ENCODE measurements at regions not wholly inside any gene's neighbourhood (a gene's known extent, or its start where the extent isn't known, plus 50 kb on each side); places are given as distances from the start of the nearest gene placed in this dataset.
"Not testable (repeated sequence)": the region's sequence is repeated elsewhere in the genome, so short reads cannot be mapped to it uniquely, and the experiment has no call there.

DNA sequence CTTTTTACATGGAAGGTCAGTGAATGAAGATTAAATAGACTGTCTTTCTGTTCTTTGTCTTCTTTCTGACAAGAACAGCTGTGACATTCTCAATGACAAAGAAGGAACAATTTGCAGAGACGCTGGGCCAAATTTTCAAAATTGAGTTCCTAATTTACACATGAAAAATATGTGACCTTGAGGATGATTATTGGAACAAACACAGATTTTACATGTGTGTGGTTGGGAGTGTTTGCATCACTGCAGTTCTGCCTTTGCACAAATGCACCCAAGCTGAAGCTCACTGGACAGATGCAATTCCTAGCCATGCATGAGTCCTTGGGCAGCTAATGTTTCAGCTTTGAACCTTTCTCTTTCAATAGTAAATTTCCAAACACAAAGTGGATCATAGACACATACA is 350.8 kb downstream of the QKI start:
- DNase-seq (ENCODE audit: low spot score) = no peak

DNA sequence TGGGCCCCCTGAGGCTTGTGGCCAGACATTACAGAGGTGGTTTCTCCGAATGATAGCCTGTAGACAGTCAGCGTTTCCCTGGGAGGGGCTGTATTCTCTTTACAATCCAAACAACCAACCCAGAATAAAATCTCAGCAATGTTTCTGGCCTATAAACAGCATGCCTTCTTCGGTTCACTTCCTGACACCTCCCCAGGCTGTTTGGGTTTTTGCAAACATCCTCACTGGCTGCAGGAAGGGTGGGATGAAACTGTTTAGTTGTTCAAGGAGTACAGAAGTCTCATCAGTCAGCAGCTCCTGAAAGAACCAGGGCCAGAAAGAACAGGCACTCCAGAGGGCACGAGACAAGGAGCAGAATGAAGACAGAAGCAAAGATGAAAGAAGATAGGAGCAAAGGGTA is 350.0 kb downstream of the QKI start:
- DNase-seq (ENCODE audit: low spot score) = no peak

DNA sequence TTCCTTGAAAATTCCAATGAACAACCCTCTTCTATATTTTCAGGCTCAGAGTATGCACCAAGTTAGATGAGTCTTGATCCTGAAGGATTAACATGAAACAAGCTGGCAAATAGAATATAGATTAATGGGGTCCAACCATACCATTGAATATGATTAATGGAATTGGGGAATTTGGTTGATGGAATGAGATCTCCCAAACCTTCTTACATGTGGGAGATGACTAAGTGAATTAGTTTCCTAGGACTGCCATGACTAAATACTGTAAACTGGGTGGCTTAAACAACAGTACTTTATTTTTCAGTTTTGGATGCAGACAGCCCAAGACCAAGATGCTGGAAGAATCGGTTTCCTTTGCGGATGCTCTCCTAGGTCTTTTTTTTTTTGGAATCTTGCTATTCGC is 347.0 kb downstream of the QKI start:
- no peak for DNase-seq (ENCODE audit: low spot score)

DNA sequence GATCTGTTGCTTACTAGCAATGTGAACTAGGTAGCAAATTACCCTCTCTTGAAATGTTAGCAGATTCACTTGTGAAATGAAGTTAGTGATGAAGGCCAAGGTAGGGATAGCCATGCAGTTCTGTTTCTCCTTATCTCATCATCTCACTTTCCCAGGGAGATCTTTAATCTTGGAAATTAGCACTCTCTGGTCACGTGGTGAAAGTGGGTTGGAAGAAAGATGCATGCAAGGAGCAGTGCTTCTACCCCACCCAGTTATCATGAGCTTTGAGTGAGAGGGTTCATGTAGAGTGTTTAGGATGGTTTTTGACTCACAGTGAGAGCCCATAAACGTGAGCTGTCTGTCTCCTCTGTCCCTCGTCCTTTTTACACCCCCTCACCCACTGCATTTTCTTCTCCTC is 346.3 kb downstream of the QKI start:
- no peak for DNase-seq (ENCODE audit: low spot score)

DNA sequence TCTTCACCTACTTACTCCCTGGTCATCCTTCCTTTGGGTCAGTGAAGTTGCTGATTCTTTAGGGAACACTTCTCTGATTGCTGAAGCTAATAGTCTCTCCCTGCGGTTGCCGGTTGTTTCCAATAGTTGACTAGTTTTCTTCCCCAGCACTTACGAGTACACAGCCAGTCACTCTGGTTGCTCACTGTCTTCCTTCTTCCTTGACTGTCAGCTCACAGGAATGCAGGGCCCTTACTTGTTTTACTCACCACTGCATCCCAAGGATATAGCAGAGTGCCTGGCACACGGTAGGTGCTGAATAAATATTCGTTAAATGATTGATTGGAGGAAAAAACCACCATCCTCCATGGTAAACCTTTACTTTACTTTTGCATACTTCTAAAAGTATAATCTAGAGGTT is 345.0 kb downstream of the QKI start:
- no peak for DNase-seq (ENCODE audit: low spot score)

DNA sequence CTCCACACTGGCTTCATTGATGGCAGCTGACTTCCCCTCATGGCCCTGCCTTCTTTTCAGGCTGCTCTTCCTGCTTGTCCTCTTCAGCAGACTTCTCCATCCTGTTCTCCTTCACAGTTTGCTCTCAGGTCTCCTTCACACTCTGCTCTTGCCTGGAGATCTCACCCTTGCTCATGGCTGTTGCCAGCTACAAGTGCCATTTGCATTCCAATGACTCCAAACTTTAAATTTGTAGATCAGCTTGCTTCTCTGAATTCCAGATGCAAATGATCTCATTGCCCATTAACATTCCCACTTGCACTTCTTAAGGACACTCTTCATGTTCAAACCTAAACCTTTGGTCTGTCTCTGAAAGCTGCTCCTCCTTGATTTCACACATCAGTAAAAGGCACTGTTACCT is 343.0 kb downstream of the QKI start:
- no peak for DNase-seq (ENCODE audit: low spot score)

DNA sequence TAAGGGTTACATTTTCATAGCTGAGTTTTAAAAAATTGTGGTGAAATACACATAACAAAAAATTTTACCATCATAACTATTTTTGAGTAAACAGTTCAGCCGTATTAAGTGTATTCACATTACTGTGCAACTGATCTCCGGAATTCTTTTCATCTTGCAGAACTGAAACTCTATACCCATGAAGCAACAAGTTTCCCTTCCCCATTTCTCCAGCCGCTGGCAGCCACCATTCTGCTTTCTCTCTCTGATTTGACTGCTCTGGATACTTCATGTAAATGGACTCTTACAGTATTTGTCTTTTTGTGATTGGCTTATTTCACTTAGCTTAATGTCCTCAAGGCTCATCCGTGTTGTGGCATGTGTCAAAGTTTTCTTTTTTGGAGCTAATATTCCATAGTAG is 341.6 kb downstream of the QKI start:
- DNase-seq (ENCODE audit: low spot score) = no peak

DNA sequence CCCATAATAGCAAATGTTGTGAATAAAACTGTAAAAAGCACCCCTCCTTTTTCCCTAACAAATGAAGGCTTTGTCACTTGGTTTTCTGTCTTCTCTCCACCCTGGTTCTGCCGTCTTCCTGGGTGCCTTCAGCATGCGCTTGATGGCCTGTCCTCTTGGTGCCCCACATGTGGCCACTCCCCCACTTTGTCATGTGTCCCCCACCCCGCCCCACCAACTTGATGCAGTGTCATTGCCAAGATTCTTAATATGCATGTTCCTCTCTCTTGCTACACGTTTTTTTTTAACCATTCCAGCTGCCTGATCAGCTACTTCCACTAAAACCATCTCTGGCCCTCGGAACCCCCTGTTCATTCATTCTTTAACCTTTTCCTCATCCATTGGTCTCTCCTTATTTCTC is 340.3 kb downstream of the QKI start:
- DNase-seq (ENCODE audit: low spot score) = no peak

DNA sequence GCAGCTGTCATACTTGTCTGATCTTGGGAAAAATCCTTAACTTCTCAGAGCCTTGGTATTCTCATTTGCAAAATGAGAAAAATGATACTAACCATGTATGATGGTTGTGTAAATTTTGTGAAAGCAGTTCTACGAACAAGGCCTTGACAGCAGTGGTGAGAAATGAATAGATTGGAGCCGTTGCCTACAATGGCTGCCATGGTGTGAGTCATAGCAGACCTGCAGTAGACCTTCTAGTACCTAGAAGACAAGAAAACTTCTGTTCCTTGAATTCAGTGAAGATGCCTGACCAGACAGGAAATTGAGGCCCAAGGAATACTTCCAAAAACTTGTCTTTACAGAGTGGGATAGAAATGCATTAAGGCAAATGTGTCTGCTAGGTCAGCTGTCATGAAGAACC is 338.9 kb downstream of the QKI start:
- DNase-seq (ENCODE audit: low spot score) = no peak

DNA sequence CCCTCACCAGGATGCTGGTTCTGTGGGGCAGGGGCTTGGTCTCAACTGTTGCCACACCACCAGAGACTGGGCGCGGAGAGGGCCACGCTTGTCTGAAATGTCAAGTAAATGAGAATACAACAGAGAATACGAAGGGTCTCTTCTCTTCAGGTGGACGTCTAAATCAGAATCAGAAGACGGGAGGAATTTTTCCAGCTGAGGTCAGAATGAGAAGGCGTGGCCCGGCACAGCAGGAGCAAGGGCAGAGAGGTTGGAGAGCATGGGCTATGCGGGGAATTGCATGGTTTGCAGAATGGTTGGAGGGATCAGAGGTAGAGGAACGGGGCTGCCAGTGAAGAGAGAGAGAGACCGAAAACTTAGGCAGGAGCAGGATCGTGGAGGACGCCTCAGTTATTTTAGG is 337.9 kb downstream of the QKI start:
- DNase-seq (ENCODE audit: low spot score) = no peak

DNA sequence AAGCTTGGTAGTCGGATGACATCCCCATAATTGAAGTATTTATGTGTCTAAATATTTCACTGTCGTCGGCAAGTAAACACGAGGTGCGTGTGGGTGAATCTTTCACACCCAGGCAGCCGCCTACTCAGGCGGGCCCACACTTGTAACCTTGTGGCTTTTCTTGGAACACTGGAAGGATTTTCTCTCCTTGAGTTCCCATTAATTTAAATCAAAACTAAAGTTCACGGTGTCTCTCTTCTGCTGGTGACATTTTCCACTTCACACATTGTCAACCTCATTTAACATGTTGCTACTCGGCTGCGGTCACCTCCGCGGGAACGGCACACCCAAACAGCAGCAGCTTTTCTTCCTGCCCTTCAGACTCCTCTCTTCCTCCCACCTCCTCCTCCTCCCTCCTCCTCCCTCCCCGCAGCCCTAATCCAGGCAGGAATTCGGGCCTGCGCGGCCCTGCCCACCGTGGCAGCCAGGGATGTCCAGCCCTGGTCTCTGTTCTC is 336.6 kb downstream of the QKI start:
- no peak for DNase-seq (ENCODE audit: low spot score)

DNA sequence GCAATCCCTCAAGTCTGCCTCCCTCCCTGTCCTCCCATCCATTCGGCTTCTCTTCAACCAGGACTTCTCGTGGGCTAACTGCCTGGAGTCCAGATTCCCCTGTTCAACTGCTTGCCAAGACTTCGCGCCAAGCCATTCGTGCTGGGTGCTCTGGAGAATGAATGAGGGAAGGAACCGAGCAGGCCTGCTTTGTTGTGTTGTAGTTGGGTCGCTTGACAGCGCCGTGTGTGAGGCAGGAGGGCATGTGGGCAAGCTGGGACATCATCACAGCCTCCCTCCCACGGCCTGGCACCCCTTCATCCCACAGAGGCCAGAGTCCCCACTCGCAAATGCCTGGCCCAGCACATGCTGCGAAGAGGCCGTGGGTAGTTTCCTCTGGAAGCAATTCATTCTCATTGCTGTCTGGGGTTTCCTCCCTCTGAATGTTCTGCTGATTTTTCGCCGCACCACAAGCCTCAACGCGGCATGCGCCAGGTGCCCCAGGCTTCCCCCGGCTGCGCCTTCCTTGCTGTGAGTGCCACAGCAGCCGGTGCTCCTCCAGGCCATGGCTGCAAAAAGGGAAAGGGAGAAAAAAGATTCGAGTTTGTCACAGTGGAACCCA is 336.0 kb downstream of the QKI start:
- no peak for DNase-seq (ENCODE audit: low spot score)

DNA sequence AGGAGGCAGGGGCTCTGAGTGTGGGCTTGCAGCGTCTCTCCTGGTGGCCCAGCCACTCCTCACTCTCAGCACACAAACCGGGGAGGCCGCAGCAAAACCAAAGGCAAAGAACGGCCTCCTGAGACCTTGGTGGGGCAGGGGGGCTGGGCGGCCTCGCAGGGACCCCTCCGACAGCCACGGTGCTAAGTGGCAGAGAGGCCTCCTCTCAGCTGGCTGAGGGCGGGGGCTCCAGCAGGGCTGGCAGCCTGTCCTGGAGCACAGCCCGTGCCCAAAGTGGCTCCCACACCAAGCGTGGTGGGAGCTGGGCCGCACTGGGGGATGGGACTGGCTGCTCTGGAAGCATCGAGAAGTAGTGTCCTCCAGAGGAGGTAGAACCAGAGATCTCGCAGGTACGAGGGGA is 334.4 kb downstream of the QKI start:
- DNase-seq (ENCODE audit: low spot score) = no peak

DNA sequence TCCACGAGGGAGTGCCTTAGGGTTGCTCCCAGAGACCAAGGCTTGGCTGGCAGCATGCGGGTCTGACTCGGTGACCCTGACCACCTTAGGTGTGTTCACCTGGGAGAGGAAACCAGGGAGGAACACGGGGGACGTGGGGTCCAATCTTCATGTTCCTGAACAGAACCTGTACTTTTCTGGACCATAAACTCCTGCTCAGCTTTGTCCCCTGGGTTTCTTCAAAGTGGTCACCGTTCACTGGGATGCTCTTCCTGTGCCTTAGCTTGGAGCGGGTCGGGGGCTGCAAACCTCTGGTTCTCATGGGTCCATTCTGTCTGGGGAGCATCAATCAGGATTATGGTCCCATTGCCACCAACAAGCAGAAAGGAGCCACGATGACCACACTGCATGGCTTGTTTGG is 333.5 kb downstream of the QKI start:
- no peak for DNase-seq (ENCODE audit: low spot score)

DNA sequence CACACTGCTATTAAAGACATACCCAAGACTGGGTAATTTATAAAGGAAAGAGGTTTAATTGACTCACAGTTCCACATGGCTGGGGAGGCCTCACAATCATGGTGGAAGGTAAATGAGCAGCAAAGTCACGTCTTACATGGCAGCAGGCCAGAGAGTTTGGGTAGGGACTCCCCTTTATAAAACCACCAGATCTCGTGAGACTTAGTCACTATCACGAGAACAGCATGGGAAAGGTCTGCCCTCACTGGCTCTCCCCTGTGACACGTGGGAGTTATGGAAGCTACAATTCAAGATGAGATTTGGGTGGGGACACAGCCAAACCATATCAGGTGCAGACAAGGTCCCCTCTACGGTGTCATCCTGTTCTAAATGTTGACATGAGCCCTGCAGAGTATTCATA is 332.5 kb downstream of the QKI start:
- DNase-seq (ENCODE audit: low spot score) = not testable (repeated sequence)

DNA sequence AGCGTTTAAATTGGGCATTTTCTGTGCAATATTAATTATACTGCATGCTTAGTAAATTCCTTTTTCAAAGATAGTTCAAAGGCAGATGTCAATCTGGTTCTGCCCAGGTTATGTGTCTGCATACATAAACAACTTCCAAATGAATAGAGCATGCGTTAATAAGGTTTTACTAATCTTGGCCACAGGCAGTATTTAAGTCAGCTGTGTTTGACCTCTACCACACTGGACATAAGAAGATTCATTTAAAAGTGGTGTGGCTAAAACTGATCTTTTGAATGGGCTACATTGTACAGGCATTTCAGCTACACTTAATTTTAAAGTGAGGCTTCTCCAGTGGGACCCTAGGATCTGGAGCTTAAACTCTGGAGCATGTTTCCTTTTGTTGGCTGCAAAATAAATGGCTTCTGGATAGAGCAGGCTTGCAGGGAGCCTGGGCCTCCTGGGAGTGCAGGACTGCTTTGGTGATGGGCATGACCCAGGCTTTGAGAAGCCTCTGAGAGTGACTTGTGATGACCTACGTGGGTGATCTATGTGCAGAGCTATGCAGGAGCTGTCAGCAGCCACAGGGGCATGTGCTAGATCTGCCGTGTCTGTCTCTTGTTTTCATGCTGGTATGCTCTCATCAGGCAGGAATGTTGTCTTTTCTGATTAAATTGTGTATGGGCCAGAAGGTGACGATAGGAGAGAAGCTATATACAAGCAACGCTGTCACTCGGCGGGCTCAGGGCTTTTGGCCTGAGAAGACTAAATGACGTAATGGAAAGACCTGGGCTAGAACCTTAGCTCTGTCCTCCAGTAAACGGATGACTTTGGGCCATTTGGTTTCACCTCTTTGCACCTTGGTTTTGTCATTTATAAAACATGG is 331.2 kb downstream of the QKI start:
- no peak for DNase-seq (ENCODE audit: low spot score)

DNA sequence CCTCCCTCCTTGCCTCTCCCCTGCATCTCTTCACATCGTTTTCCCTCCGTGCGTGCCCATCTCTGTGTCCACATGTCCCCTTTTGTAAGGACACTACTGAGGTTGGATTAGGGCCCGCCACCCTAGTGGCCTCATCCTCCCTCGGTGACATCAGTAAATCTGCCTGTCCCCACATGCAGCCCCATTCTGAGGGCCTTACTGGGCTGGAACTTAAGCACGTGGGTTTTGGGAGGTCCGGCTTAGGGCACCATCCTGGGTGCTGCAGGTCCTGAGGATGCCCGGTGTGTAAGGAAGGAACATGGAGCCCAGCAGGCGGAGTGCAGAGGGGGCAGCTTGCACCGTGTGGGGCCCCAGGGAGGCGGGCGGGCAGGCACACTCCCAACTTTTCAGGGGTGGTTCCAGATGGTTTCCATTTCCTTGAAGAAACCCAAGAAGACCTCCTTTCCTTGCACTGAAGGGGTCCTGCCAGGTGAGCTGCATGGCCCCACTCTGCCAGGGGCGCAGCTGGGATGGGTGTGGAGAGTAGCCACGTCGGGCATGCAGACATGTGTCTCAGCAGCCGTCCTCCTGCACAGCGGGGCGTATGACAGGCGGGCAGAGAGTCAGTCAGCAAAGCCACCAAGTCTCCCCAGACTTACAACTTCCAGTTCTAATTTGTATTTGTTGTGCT is 329.9 kb downstream of the QKI start:
- no peak for DNase-seq (ENCODE audit: low spot score)

DNA sequence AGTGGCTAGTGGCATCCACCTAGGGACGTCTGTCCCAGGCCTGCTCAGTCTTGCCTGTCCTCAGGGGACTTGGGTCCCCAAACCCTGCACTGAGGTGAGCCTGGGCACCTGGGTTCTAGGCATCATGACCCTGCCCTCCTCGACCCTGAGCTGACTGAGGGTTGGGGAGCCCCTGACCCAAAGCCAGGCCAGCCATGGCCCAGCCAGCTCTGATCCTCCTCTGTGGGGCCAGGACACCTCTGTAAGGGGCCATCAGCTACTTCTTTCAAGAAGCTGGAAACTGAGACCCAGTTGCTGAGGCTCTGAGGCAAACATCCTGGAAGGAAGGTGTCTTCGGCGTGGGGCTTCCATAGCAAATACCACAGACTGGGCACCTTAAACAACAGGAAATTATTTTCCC is 329.3 kb downstream of the QKI start:
- no peak for DNase-seq (ENCODE audit: low spot score)

DNA sequence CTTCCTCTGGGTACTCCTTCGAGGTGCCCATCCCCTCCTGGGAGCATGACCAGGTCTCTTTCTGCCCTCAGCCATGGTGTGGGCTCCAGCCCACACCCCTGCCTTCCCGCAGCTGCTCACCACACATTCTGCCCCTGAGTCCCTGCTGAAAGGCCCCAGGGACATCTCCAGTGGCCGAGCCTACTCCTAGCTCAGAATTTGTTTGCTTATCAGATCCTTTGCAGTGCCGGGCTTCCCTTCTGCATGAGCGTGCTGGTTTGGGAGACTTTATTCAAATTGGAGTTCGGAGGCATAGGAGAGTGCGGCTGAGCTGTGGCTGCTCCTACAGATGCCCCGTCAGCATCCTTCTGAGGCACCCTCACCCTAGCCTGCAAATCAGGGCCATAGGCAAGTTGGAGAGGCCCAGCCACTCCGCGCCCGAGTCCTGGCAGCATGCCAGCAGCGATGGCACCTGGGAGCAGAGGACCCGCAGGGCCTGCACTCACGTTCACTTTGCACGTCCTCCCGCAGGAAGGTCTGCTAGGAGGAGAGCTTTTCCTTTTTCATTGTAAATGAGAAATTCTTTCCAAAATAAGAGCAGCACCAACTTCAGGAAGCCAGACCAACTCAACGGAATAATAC is 327.3 kb downstream of the QKI start:
- no peak for DNase-seq (ENCODE audit: low spot score)

DNA sequence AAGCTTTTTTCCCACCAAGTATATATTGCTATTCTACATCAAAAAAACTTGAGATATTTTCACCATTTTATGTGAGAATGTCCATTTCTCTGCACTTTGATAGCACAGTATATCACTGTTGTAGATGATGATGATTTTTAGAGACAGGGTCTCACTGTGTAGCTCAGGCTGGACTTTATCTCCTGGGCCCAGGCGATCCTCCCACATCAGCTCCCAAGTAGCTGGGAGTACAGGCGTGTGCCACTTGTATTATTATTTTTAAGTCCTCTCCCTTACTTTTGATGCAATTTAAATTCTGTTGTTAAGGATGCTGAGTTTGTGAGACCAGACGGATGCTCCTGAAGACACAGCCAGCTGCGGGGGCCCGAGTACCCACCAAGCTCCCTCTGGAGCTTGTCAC is 326.8 kb downstream of the QKI start:
- DNase-seq (ENCODE audit: low spot score) = no peak

DNA sequence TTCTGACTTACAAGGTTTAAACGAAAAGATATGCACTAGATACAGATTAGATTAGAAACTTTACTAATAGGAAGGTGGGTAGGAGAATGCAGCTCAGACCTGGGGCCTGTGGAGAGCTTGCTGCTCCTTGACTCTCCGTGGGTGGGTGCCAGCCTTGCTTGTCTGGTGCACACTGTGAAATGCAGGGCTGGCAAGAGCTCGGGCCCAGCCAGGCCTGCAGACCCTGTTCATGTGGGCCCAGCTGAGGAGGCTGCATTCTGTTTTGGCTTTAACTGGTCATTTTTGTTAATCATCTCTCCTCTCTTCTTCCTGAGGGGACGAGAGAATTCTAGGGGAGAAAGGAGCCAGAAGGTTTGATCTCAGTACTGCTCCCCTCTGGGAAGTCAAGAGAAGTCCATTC is 325.4 kb downstream of the QKI start:
- no peak for DNase-seq (ENCODE audit: low spot score)

DNA sequence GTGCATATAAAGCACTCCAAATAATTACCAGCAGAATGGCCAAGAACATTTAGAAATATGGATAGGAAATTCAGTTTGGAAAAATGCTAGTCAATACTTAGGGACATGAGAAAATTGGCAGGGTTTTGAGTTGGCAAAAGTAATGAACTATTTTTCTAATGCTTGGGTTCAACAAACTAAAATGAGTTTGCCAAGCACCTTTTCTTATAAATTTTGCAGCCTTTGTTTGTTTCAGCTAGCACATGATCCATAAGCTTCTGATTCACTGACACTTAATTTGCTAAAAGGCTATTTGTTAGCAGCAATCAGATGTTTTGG is 324.8 kb downstream of the QKI start:
- DNase-seq (ENCODE audit: low spot score) = no peak
